ENCODE measurements at regions not wholly inside any gene's neighbourhood (a gene's known extent, or its start where the extent isn't known, plus 50 kb on each side); places are given as distances from the start of the nearest gene placed in this dataset.

- no peak for TF ChIP-seq CTCF (IDR thresholded peaks at IDR 0.05)
- TF ChIP-seq POLR2A (IDR thresholded peaks at IDR 0.05) = no peak
These were observed 179.7 kb upstream of the BET1 start for GRCh38 chr7:94183891-94184290.

Measured in uterus (tissue), 2 donors.